ENCODE measurements at regions not wholly inside any gene's neighbourhood (a gene's known extent, or its start where the extent isn't known, plus 50 kb on each side); places are given as distances from the start of the nearest gene placed in this dataset.

- H3K4me3 ChIP-seq (ENCODE audit: low read depth, low read length), result no peak overlapping the region
- no peak for TF ChIP-seq CTCF (conservative IDR thresholded peaks at IDR 0.05; ENCODE audit: low read depth, low read length)
- no peak for DNase-seq (ENCODE audit: low read depth)
Measured at GRCh38 chr18:66316701-66317100, 287.2 kb downstream of the CDH19 start.

- DNase-seq (ENCODE audit: low read depth), result no peak
- H3K4me3 ChIP-seq (ENCODE audit: low read depth, low read length), result no peak overlapping the region
- TF ChIP-seq CTCF (conservative IDR thresholded peaks at IDR 0.05; ENCODE audit: low read depth, low read length), result no peak
Measured at GRCh38 chr18:66300141-66300540, 303.7 kb downstream of the CDH19 start.

GRCh38 chr18:66280470-66280869, 323.4 kb downstream of the CDH19 start:
- DNase-seq (ENCODE audit: low read depth), result no peak
- no peak overlapping the region for H3K4me3 ChIP-seq (ENCODE audit: low read depth, low read length)
- no peak for TF ChIP-seq CTCF (conservative IDR thresholded peaks at IDR 0.05; ENCODE audit: low read depth, low read length)

- H3K4me3 ChIP-seq (ENCODE audit: low read depth, low read length), result no peak overlapping the region
- no peak for DNase-seq (ENCODE audit: low read depth)
- TF ChIP-seq CTCF (conservative IDR thresholded peaks at IDR 0.05; ENCODE audit: low read depth, low read length), result no peak
Measured at GRCh38 chr18:66271962-66272361, 331.9 kb downstream of the CDH19 start.

- no peak overlapping the region for H3K4me3 ChIP-seq (ENCODE audit: low read depth, low read length)
- DNase-seq (ENCODE audit: low read depth), result no peak
- no peak for TF ChIP-seq CTCF (conservative IDR thresholded peaks at IDR 0.05; ENCODE audit: low read depth, low read length)
Measured at GRCh38 chr18:66264130-66264529, 339.8 kb downstream of the CDH19 start.

GRCh38 chr18:66254121-66254520, 349.8 kb downstream of the CDH19 start:
- TF ChIP-seq CTCF (conservative IDR thresholded peaks at IDR 0.05; ENCODE audit: low read depth, low read length), result no peak
- no peak for DNase-seq (ENCODE audit: low read depth)
- no peak overlapping the region for H3K4me3 ChIP-seq (ENCODE audit: low read depth, low read length)

- DNase-seq (ENCODE audit: low read depth), result no peak
- TF ChIP-seq CTCF (conservative IDR thresholded peaks at IDR 0.05; ENCODE audit: low read depth, low read length), result no peak
Measured at GRCh38 chr18:66252703-66253102, 351.2 kb downstream of the CDH19 start.

More at GRCh38 chr18:66252703-66253102, 351.2 kb downstream of the CDH19 start:
- H3K4me3 ChIP-seq (ENCODE audit: low read depth, low read length), result no peak overlapping the region
